ENCODE measurements at regions not wholly inside any gene's neighbourhood (a gene's known extent, or its start where the extent isn't known, plus 50 kb on each side); places are given as distances from the start of the nearest gene placed in this dataset.

- Histone ChIP-seq H3K9me3 (replicated peaks) (no peaks in the 10 kb centered on the region), H3K4me3 (no peak overlapping the region), H3K27ac (replicated peaks) (no peak overlapping the region), H3K27me3 (ENCODE audit: low read depth) (no peaks in the 10 kb centered on the region), H3K36me3 (no peaks in the 10 kb centered on the region), H3K4me1 (no peaks in the 10 kb centered on the region)
- intact Hi-C loops (cut with micrococcal nuclease) = no loop called here
- TF ChIP-seq CTCF (IDR thresholded peaks at IDR 0.05; ENCODE audit: borderline replicate concordance) = no peak
- DNase-seq = no peak
Measured at GRCh38 chr4:108291137-108291536, 122.4 kb upstream of the LEF1 start.

GRCh38 chr4:108287834-108288413, 119.2 kb upstream of the LEF1 start:
- H3K27ac ChIP-seq (replicated peaks) = no peak overlapping the region
- H3K9me3 ChIP-seq (replicated peaks) = no peaks in the 10 kb centered on the region
- H3K4me1 ChIP-seq = no peaks in the 10 kb centered on the region
- no peak overlapping the region for H3K4me3 ChIP-seq
- H3K27me3 ChIP-seq (ENCODE audit: low read depth) = peaks cover 5% of the 10 kb centered on the region
- DNase-seq = no peak
- intact Hi-C loops (cut with micrococcal nuclease) = no loop called here
- no peak for TF ChIP-seq CTCF (IDR thresholded peaks at IDR 0.05; ENCODE audit: borderline replicate concordance)
- no peaks in the 10 kb centered on the region for H3K36me3 ChIP-seq

GRCh38 chr4:108280072-108280471, 111.3 kb upstream of the LEF1 start:
- no peak overlapping the region for H3K4me3 ChIP-seq
- no peaks in the 10 kb centered on the region for H3K36me3 ChIP-seq
- peaks cover 3% of the 10 kb centered on the region for H3K27me3 ChIP-seq (ENCODE audit: low read depth)
- no peaks in the 10 kb centered on the region for H3K9me3 ChIP-seq (replicated peaks)
- no peak for TF ChIP-seq CTCF (IDR thresholded peaks at IDR 0.05; ENCODE audit: borderline replicate concordance)
- DNase-seq = no peak
- H3K4me1 ChIP-seq = no peaks in the 10 kb centered on the region
- H3K27ac ChIP-seq (replicated peaks) = no peak overlapping the region
- intact Hi-C loops (cut with micrococcal nuclease) = no loop called here

DNA sequence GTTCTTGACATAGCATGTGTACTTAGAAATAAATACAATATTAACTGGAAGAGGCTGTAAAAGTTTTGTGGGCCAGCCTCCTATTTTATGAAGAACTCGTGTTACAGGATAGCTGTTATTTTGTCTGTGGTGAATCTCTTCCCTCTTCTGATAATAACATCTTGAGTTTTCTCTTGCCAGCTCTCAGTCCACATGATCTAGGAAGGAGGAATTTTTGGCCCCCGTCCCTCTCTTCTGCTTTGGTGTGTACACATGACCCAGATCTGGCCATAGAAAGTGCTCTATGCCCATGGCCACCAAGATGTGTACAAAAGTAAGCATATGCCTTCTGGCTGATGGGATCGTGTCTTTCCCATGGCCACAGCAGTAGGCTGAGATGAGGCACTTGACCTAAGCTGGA, 108.0 kb upstream of the LEF1 start:
- Histone ChIP-seq H3K27ac (replicated peaks) (no peak overlapping the region), H3K4me3 (no peak overlapping the region), H3K4me1 (no peaks in the 10 kb centered on the region), H3K27me3 (ENCODE audit: low read depth) (no peaks in the 10 kb centered on the region), H3K36me3 (no peaks in the 10 kb centered on the region), H3K9me3 (replicated peaks) (no peaks in the 10 kb centered on the region)
- TF ChIP-seq CTCF (IDR thresholded peaks at IDR 0.05; ENCODE audit: borderline replicate concordance) = no peak
- intact Hi-C loops (cut with micrococcal nuclease) = no loop called here
- no peak for DNase-seq

DNA sequence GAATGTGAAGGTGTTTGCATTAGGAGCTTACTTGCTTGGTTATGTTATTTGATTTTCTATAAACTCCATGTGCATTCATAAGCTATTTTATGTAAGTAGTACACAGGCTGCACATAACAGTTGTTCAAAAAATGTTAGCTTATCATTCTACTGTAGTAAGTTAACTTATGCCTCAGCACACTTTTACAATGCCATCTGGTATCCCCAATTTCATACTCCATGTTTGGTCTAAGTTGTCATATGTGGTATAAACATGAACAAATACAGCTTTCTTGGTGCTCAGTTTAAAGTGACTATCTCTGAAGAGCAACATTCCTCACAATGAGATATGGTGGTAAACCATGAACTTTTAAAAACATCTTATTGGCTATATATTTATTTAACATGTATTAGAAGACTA, 104.3 kb upstream of the LEF1 start:
- Histone ChIP-seq H3K27ac (replicated peaks) (no peak overlapping the region), H3K9me3 (replicated peaks) (no peaks in the 10 kb centered on the region), H3K4me1 (no peaks in the 10 kb centered on the region), H3K4me3 (no peak overlapping the region), H3K36me3 (no peaks in the 10 kb centered on the region), H3K27me3 (ENCODE audit: low read depth) (no peaks in the 10 kb centered on the region)
- DNase-seq = no peak
- intact Hi-C loops (cut with micrococcal nuclease) = no loop called here
- no peak for TF ChIP-seq CTCF (IDR thresholded peaks at IDR 0.05; ENCODE audit: borderline replicate concordance)

All from left ventricle myocardium inferior (tissue), 1 donor.